ENCODE measurements at regions not wholly inside any gene's neighbourhood (a gene's known extent, or its start where the extent isn't known, plus 50 kb on each side); places are given as distances from the start of the nearest gene placed in this dataset.
"Not testable (repeated sequence)": the region's sequence is repeated elsewhere in the genome, so short reads cannot be mapped to it uniquely, and the experiment has no call there.

- not testable (repeated sequence) for H3K27me3 Mint-ChIP-seq (ENCODE audit: low read depth in 3 of 3); H3K4me1 Mint-ChIP-seq; H3K9me3 Mint-ChIP-seq; DNase-seq; H3K36me3 Mint-ChIP-seq; H3K27ac Mint-ChIP-seq; H3K4me3 Mint-ChIP-seq
Measured at GRCh38 chr14:38932653-38933000, 170.4 kb downstream of the SEC23A start.

DNA sequence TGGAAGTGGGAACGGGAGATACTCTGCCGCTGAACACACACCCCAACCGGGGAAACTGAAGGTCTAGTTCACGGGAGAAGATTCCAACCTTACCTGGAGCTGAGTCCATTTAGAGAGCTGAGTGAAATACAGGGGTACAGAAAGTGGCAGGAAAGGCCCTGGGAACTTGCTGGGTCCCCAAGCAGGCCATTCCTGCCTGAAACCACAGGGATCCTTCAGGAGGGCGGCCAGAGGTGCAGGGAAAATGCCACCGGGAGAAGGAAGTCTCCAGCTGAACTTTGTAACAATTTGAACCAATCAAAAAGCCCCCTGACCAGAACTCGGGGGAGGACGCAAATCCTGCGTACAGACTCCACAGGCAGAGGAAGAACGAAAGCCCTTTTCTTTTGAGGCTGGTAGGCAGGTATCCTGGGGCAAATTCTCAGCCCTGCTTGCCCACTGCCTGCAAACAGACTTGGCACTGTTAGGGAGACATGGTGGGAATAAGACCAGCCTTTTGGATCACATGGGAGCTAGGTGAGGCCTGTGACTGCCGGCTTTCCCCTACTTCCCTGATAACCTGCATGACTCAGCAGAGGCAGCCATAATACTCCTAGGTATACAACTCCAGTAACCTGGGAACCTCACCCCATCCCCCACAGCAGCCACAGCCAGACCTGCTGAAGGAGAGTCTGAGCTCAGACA lies 170.9 kb downstream of the SEC23A start:
- no peaks in the 10 kb centered on the region for H3K4me1 Mint-ChIP-seq
- no peak overlapping the region for H3K27ac Mint-ChIP-seq
- H3K36me3 Mint-ChIP-seq = no peaks in the 10 kb centered on the region
- peaks cover 0 to 6% (median 2%) of the 10 kb centered on the region in 6 donors for H3K9me3 Mint-ChIP-seq
- DNase-seq = no peak
- peaks cover 2 to 7% (median 4%) of the 10 kb centered on the region in 3 donors for H3K27me3 Mint-ChIP-seq (ENCODE audit: low read depth in 3 of 3)
- H3K4me3 Mint-ChIP-seq = no peak overlapping the region

- no peak for DNase-seq
- Mint-ChIP-seq H3K36me3 (no peaks in the 10 kb centered on the region), H3K27ac (no peak overlapping the region), H3K9me3 (peaks cover 0 to 8% (median 1%) of the 10 kb centered on the region in 6 donors), H3K27me3 (ENCODE audit: low read depth in 3 of 3) (peaks cover 2 to 7% (median 4%) of the 10 kb centered on the region in 3 donors), H3K4me1 (no peaks in the 10 kb centered on the region), H3K4me3 (no peak overlapping the region)
Measured at GRCh38 chr14:38930898-38931297, 172.1 kb downstream of the SEC23A start.

- no peak overlapping the region for H3K27ac Mint-ChIP-seq
- H3K9me3 Mint-ChIP-seq = peaks cover 0 to 8% (median 4%) of the 10 kb centered on the region in 6 donors
- H3K36me3 Mint-ChIP-seq = no peaks in the 10 kb centered on the region
- H3K4me3 Mint-ChIP-seq = no peak overlapping the region
- H3K27me3 Mint-ChIP-seq (ENCODE audit: low read depth in 3 of 3) = peaks cover 2 to 7% (median 4%) of the 10 kb centered on the region in 3 donors
- no peaks in the 10 kb centered on the region for H3K4me1 Mint-ChIP-seq
- DNase-seq = no peak
Measured at GRCh38 chr14:38930022-38930421, 173.0 kb downstream of the SEC23A start.

- Mint-ChIP-seq H3K4me1 (no peaks in the 10 kb centered on the region), H3K27ac (no peak overlapping the region), H3K9me3 (peaks cover 0 to 10% (median 7%) of the 10 kb centered on the region in 6 donors), H3K27me3 (ENCODE audit: low read depth in 3 of 3) (peaks cover 3 to 10% (median 4%) of the 10 kb centered on the region in 3 donors), H3K4me3 (no peak overlapping the region), H3K36me3 (no peaks in the 10 kb centered on the region)
- no peak for DNase-seq
Measured at GRCh38 chr14:38929416-38929815, 173.6 kb downstream of the SEC23A start.

DNA sequence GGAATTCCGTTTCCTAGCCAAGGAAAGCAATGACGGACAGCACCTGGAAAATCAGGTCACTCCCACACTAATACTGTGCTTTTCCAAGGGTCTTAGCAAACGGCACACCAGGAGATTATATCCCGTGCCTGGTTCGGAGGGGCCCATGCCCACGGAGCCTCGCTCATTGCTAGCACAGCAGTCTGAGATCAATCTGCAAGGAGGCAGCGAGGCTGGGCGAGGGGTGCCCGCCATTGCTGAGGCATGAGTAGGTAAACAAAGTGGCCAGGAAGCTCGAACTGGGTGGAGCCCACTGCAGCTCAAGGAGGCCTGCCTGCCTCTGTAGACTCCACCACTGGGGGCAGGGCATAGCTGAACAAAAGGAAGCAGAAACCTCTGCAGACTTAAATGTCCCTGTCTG lies 181.1 kb downstream of the SEC23A start:
- H3K9me3 Mint-ChIP-seq = peaks cover 0 to 15% (median 8%) of the 10 kb centered on the region in 6 donors
- not testable (repeated sequence) for H3K4me1 Mint-ChIP-seq; H3K27me3 Mint-ChIP-seq (ENCODE audit: low read depth in 3 of 3); H3K4me3 Mint-ChIP-seq; H3K36me3 Mint-ChIP-seq; DNase-seq; H3K27ac Mint-ChIP-seq

GRCh38 chr14:38915125-38915524 lies 187.9 kb downstream of the SEC23A start:
- no peak overlapping the region for H3K27ac Mint-ChIP-seq
- H3K4me1 Mint-ChIP-seq = no peaks in the 10 kb centered on the region
- H3K4me3 Mint-ChIP-seq = no peak overlapping the region
- DNase-seq = no peak
- no peaks in the 10 kb centered on the region for H3K36me3 Mint-ChIP-seq
- H3K27me3 Mint-ChIP-seq (ENCODE audit: low read depth in 3 of 3) = peaks cover 1 to 9% (median 3%) of the 10 kb centered on the region in 3 donors
- peaks cover 3 to 15% (median 7%) of the 10 kb centered on the region in 6 donors for H3K9me3 Mint-ChIP-seq

DNA sequence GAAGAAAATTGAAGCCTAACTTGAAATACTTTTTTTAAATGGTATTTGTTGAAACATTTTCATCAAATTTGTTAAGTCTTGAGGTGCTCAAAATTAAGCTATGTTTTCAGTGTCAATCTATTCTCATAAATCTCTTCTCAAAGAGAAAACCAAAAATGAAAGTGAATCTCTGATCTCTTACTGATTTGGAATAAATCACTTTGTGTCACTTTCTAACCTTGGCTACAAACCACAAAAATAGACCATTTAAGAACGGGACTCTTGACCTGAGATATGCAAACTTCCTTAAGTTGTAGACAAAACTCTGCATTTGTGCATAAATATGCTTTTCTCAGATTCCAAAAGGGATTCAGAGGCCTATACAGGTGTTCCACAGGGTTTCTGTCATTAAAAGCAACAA lies 192.9 kb downstream of the SEC23A start:
- H3K4me1 Mint-ChIP-seq = no peaks in the 10 kb centered on the region
- H3K9me3 Mint-ChIP-seq = peaks cover 2 to 11% (median 4%) of the 10 kb centered on the region in 6 donors

GRCh38 chr14:38904959-38905358 lies 198.1 kb downstream of the SEC23A start:
- Mint-ChIP-seq H3K4me3 (no peak overlapping the region), H3K27me3 (ENCODE audit: low read depth in 3 of 3) (peaks cover 0 to 4% (median 1%) of the 10 kb centered on the region in 3 donors), H3K27ac (no peak overlapping the region), H3K9me3 (peaks cover 0 to 2% (median 0%) of the 10 kb centered on the region in 6 donors), H3K36me3 (no peaks in the 10 kb centered on the region), H3K4me1 (no peaks in the 10 kb centered on the region)
- DNase-seq = no peak

More for the DNA sequence above, 192.9 kb downstream of the SEC23A start:
- Mint-ChIP-seq H3K36me3 (no peaks in the 10 kb centered on the region), H3K27me3 (ENCODE audit: low read depth in 3 of 3) (peaks cover 1 to 4% (median 1%) of the 10 kb centered on the region in 3 donors), H3K4me3 (no peak overlapping the region), H3K27ac (no peak overlapping the region)
- DNase-seq = no peak

- Mint-ChIP-seq H3K27me3 (ENCODE audit: low read depth in 3 of 3) (peaks cover 0 to 10% (median 1%) of the 10 kb centered on the region in 3 donors), H3K4me3 (no peak overlapping the region), H3K27ac (no peak overlapping the region), H3K36me3 (no peaks in the 10 kb centered on the region), H3K4me1 (no peaks in the 10 kb centered on the region), H3K9me3 (peaks cover 0 to under 1% (median 0%) of the 10 kb centered on the region in 6 donors)
- DNase-seq = no peak
Measured at GRCh38 chr14:38901791-38902190, 201.2 kb downstream of the SEC23A start.

DNA sequence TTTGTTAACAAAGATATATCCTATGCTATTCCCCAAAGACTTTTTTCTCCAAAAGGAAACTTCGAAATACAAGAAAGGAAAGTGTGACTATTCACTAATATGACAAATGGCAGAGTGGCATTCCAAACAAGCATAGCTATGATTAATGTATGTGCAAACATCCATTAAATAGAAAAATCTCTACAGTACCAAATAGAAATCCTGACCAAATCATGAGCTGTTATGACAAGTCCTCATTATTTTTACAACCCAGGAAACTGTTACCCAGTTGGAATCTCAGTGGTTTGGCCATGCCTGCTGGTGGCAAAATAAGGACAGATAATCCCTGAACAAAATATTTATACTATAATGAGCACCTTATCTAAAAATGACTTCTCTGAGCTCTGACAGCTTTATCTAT lies 202.1 kb downstream of the SEC23A start:
- Mint-ChIP-seq H3K27ac (no peak overlapping the region), H3K27me3 (ENCODE audit: low read depth in 3 of 3) (peaks cover 0 to 10% (median 1%) of the 10 kb centered on the region in 3 donors), H3K36me3 (no peaks in the 10 kb centered on the region), H3K9me3 (no peaks in the 10 kb centered on the region), H3K4me3 (no peak overlapping the region), H3K4me1 (no peaks in the 10 kb centered on the region)
- DNase-seq = no peak

- Mint-ChIP-seq H3K27me3 (ENCODE audit: low read depth in 3 of 3) (peaks cover 0 to 4% (median 2%) of the 10 kb centered on the region in 3 donors), H3K9me3 (peaks cover 0 to 6% (median under 1%) of the 10 kb centered on the region in 6 donors), H3K36me3 (no peaks in the 10 kb centered on the region), H3K4me3 (no peak overlapping the region), H3K4me1 (no peaks in the 10 kb centered on the region), H3K27ac (no peak overlapping the region)
- no peak for DNase-seq
Measured at GRCh38 chr14:38887696-38888095, 215.3 kb downstream of the SEC23A start.

GRCh38 chr14:38884109-38884508 lies 218.9 kb downstream of the SEC23A start:
- no peaks in the 10 kb centered on the region for H3K4me1 Mint-ChIP-seq
- H3K36me3 Mint-ChIP-seq = no peaks in the 10 kb centered on the region
- no peak overlapping the region for H3K4me3 Mint-ChIP-seq
- peaks cover 0 to 2% (median under 1%) of the 10 kb centered on the region in 3 donors for H3K27me3 Mint-ChIP-seq (ENCODE audit: low read depth in 3 of 3)
- peaks cover 0 to 10% (median 0%) of the 10 kb centered on the region in 6 donors for H3K9me3 Mint-ChIP-seq
- no peak for DNase-seq
- no peak overlapping the region for H3K27ac Mint-ChIP-seq

GRCh38 chr14:38883127-38883526 lies 219.9 kb downstream of the SEC23A start:
- no peaks in the 10 kb centered on the region for H3K36me3 Mint-ChIP-seq
- H3K4me1 Mint-ChIP-seq = no peaks in the 10 kb centered on the region
- H3K4me3 Mint-ChIP-seq = no peak overlapping the region
- peaks cover 0 to 2% (median 1%) of the 10 kb centered on the region in 3 donors for H3K27me3 Mint-ChIP-seq (ENCODE audit: low read depth in 3 of 3)
- H3K27ac Mint-ChIP-seq = no peak overlapping the region
- no peak for DNase-seq
- H3K9me3 Mint-ChIP-seq = peaks cover 0 to 7% (median 0%) of the 10 kb centered on the region in 6 donors

- DNase-seq = no peak
- Mint-ChIP-seq H3K36me3 (no peaks in the 10 kb centered on the region), H3K9me3 (peaks cover 0 to 7% (median 0%) of the 10 kb centered on the region in 6 donors), H3K27ac (no peak overlapping the region), H3K27me3 (ENCODE audit: low read depth in 3 of 3) (peaks cover 0 to 3% (median 2%) of the 10 kb centered on the region in 3 donors), H3K4me1 (no peaks in the 10 kb centered on the region), H3K4me3 (no peak overlapping the region)
Measured at GRCh38 chr14:38882533-38882932, 220.5 kb downstream of the SEC23A start.

Data from immature natural killer cell (primary cell).